Natural killer cell (primary cell): ENCODE measurements at regions not wholly inside any gene's neighbourhood (a gene's known extent, or its start where the extent isn't known, plus 50 kb on each side); places are given as distances from the start of the nearest gene placed in this dataset.

ENCODE experiments used
- ATAC-seq, 3 donors: fragments of 150-1000 bp in 2 of 3; fragments of 200-7000 bp in 1 of 3; cut with Tn5 transposase; 1 replicate in 1 of 3; 2 replicates in 2 of 3; pipeline ENCODE4 v1.10.0; 2021; ENCODE audit warnings: mild to moderate bottlenecking in 2 of 3, moderate library complexity in 2 of 3
- DNase-seq, 2 donors: peaks; one replicate each; pipeline versions ENCODE4 v3.0.0 to v3.0.0-alpha.2; 2013 to 2021; ENCODE audit warnings: mixed read lengths in 1 of 2
- H3K27ac ChIP-seq: one replicate; pipeline ENCODE4 v1.5.1; 2013; ENCODE audit warnings: mild to moderate bottlenecking, low read length
- H3K27me3 ChIP-seq: one replicate; pipeline ENCODE4 v1.6.1; 2013; ENCODE audit warnings: low read length; ENCODE audit not compliant: control insufficient read depth, insufficient read depth
- H3K36me3 ChIP-seq: one replicate; pipeline ENCODE4 v1.6.1; 2013; ENCODE audit warnings: low read length; ENCODE audit not compliant: control insufficient read depth, insufficient read depth
- H3K4me1 ChIP-seq: one replicate; pipeline ENCODE4 v1.6.1; 2013; ENCODE audit warnings: low read length; ENCODE audit not compliant: control insufficient read depth, insufficient read depth
- H3K4me3 ChIP-seq: one replicate; pipeline ENCODE4 v1.5.1; 2013; ENCODE audit warnings: low read length
- H3K9me3 ChIP-seq: one replicate; pipeline ENCODE4 v1.6.1; 2013; ENCODE audit warnings: low read length; ENCODE audit not compliant: control insufficient read depth, insufficient read depth
- H3K27ac Mint-ChIP-seq, 2 donors: one replicate each; pipeline ENCODE4 v1.8.0; 2022; ENCODE audit warnings: mild to moderate bottlenecking in 2 of 2, mixed read lengths in 2 of 2, moderate library complexity in 1 of 2
- H3K27me3 Mint-ChIP-seq, 2 donors: one replicate each; pipeline ENCODE4 v1.8.0; 2022; ENCODE audit warnings: low read depth in 2 of 2, mixed read lengths in 2 of 2
- H3K36me3 Mint-ChIP-seq: one replicate; pipeline ENCODE4 v1.8.0; 2022; ENCODE audit warnings: mixed read lengths
- H3K4me1 Mint-ChIP-seq, 2 donors: one replicate each; pipeline ENCODE4 v1.8.0; 2022; ENCODE audit warnings: mixed read lengths in 2 of 2
- H3K4me3 Mint-ChIP-seq: one replicate; pipeline ENCODE4 v1.8.0; 2022; ENCODE audit warnings: mild to moderate bottlenecking, moderate library complexity, mixed read lengths
- H3K9me3 Mint-ChIP-seq, 2 donors: one replicate each; pipeline ENCODE4 v1.8.0; 2022; ENCODE audit warnings: mixed read lengths in 2 of 2
- WGBS: methylation state at CpG from one replicate; pipeline ENCODE4 v1.1.7; 2013; ENCODE audit warnings: missing lambda C conversion rate; ENCODE audit not compliant: insufficient coverage; 5-methylcytosine and 5-hydroxymethylcytosine counted together
- intact Hi-C: fragments of 100-400 bp; cut with micrococcal nuclease; formaldehyde crosslinking; loops from one replicate; pipeline ENCODE4 v1.14.2; 2022
- TF ChIP-seq, protein P1 (sequence below): fragments of 200-600 bp; IDR thresholded peaks from one replicate; pipeline ENCODE4 v1.8.0; 2022; ENCODE audit warnings: antibody characterized with exemption

DNA sequence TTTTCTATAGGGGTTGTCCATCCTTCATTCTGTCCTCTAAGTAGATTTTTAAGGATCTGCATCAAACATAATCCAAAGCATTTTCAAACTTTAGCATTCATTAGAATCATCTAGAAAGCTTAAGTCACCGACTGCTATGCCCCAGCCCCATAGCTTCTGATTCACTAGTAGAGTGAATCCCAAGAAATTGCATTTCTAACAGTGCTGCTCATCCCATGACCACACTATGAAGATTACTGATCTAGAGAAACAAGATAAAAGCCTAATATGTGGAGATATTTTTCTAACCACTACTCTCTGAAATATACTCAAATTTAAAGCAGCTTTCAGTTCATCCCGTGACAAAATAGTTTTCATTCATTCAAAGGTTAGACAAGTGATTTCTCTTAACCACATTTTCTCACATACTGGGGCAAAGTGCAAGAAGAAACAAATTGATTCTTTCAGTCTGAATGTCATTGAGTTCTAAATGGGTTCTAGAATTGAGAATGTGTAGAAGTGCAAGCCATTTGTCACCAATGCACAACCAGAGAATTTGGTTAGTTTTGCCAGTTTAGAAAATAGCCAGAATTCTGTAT is 286.9 kb upstream of the CD180 start:
- Mint-ChIP-seq H3K4me3 (no peak overlapping the region), H3K4me1 (peaks cover 6 to 7% of the 10 kb centered on the region in 2 donors), H3K36me3 (no peaks in the 10 kb centered on the region), H3K9me3 (no peaks in the 10 kb centered on the region), H3K27ac (no peak overlapping the region), H3K27me3 (peaks cover under 1 to 8% of the 10 kb centered on the region in 2 donors)
- Histone ChIP-seq H3K9me3 (no peaks in the 10 kb centered on the region), H3K4me3 (no peak overlapping the region), H3K27ac (no peak overlapping the region), H3K4me1 (no peaks in the 10 kb centered on the region), H3K27me3 (no peaks in the 10 kb centered on the region), H3K36me3 (no peaks in the 10 kb centered on the region)
- 20% methylated on average over 1 of the region's 2 CpGs for WGBS
- peak in 1 of 3 donors; percentile 29 for ATAC-seq
- TF ChIP-seq, protein P1, sequence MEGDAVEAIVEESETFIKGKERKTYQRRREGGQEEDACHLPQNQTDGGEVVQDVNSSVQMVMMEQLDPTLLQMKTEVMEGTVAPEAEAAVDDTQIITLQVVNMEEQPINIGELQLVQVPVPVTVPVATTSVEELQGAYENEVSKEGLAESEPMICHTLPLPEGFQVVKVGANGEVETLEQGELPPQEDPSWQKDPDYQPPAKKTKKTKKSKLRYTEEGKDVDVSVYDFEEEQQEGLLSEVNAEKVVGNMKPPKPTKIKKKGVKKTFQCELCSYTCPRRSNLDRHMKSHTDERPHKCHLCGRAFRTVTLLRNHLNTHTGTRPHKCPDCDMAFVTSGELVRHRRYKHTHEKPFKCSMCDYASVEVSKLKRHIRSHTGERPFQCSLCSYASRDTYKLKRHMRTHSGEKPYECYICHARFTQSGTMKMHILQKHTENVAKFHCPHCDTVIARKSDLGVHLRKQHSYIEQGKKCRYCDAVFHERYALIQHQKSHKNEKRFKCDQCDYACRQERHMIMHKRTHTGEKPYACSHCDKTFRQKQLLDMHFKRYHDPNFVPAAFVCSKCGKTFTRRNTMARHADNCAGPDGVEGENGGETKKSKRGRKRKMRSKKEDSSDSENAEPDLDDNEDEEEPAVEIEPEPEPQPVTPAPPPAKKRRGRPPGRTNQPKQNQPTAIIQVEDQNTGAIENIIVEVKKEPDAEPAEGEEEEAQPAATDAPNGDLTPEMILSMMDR: no peak
- no peak for DNase-seq
- intact Hi-C loops: no loop called here

DNA sequence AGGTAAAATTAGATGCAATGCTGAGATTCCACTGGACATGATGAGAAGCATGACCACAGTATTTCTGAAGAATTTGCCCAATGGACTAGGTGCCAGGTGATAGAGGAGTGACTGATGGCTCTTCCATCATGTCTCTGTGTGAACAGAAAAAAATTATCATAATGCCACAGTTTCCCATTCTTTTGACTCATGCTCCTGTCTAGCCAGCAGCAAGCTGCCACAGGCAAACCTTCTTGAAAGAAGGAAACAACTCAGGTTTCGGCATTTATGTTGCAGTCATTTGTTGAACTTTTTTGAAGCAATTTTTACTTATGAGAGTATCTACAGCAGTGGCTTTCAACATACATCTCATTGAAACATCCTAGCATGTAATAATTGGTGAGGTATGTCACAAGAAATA is 284.8 kb upstream of the CD180 start:
- no CpG with 5 or more reads among the region's 1 CpG for WGBS
- no peak for DNase-seq
- H3K4me3 Mint-ChIP-seq: no peak overlapping the region

DNA sequence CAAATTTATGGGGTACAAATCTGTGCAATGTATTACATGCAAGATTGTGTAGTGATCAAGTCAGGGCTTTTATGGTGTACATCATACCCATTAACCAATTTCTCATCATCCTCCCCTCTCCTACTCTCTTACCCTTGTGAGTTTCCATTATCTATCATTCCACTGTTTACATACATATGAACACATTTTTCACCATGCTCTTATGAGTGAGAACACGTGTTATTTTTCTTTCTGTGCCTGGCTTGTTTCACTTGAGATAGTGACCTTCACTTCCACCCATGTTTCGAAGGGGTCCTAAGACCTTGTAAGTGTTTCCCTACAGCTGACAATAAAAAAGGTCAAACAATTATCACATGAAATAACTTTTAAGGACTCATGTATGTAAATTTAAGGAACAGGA is 281.7 kb upstream of the CD180 start:
- Mint-ChIP-seq H3K9me3 (no peaks in the 10 kb centered on the region), H3K4me3 (no peak overlapping the region), H3K36me3 (no peaks in the 10 kb centered on the region), H3K27ac (no peak overlapping the region), H3K4me1 (peaks cover under 1 to 1% of the 10 kb centered on the region in 2 donors), H3K27me3 (peaks cover 4 to 14% of the 10 kb centered on the region in 2 donors)
- intact Hi-C loops: no loop called here
- Histone ChIP-seq H3K9me3 (no peaks in the 10 kb centered on the region), H3K4me1 (no peaks in the 10 kb centered on the region), H3K36me3 (no peaks in the 10 kb centered on the region), H3K27ac (no peak overlapping the region), H3K4me3 (no peak overlapping the region), H3K27me3 (no peaks in the 10 kb centered on the region)
- TF ChIP-seq, protein P1: no peak
- WGBS: 71% methylated on average over 1 of the region's 2 CpGs
- DNase-seq: no peak
- no peak for ATAC-seq

More for the DNA sequence above, 284.8 kb upstream of the CD180 start:
- TF ChIP-seq, protein P1: no peak
- Histone ChIP-seq H3K27me3 (no peaks in the 10 kb centered on the region), H3K36me3 (no peaks in the 10 kb centered on the region), H3K4me1 (no peaks in the 10 kb centered on the region), H3K9me3 (no peaks in the 10 kb centered on the region), H3K27ac (no peak overlapping the region), H3K4me3 (no peak overlapping the region)
- Mint-ChIP-seq H3K4me1 (peaks cover 6 to 7% of the 10 kb centered on the region in 2 donors), H3K9me3 (no peaks in the 10 kb centered on the region), H3K27me3 (peaks cover 4 to 14% of the 10 kb centered on the region in 2 donors), H3K36me3 (no peaks in the 10 kb centered on the region), H3K27ac (no peak overlapping the region)
- intact Hi-C loops: no loop called here
- no peak for ATAC-seq

DNA sequence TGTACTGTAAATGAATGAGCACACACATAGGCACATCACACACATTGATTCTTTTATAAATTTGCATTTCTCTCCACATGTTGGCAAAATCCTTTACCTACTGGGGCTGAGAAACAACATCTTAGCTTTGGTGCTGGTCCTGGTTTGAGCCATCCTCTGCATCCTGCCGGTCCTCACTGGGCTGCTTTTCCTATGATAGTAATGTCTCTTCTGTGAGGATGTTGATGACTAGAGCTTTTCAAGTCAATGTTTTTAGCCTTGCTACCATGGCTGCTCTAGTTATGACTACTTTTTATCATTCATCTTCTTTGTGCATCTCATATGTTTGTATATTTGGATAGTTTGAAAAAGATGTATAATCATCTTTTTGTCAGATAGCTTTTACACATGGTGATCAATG is 280.4 kb upstream of the CD180 start:
- no peak overlapping the region for H3K4me3 ChIP-seq
- DNase-seq (no peak), ATAC-seq (no peak)
- H3K27ac ChIP-seq: no peak overlapping the region
- no peak overlapping the region for H3K27ac Mint-ChIP-seq
- TF ChIP-seq, protein P1: no peak
- H3K9me3 Mint-ChIP-seq: no peaks in the 10 kb centered on the region
- H3K36me3 Mint-ChIP-seq: no peaks in the 10 kb centered on the region
- intact Hi-C loops: no loop called here
- H3K36me3 ChIP-seq: no peaks in the 10 kb centered on the region
- no peak overlapping the region for H3K4me3 Mint-ChIP-seq
- no peaks in the 10 kb centered on the region for H3K27me3 ChIP-seq
- no peaks in the 10 kb centered on the region for H3K9me3 ChIP-seq
- H3K4me1 Mint-ChIP-seq: no peaks in the 10 kb centered on the region
- 100% methylated on average over 1 of the region's 1 CpG for WGBS
- H3K27me3 Mint-ChIP-seq: peaks cover 4 to 14% of the 10 kb centered on the region in 2 donors
- no peaks in the 10 kb centered on the region for H3K4me1 ChIP-seq
